H4 (cell line): ENCODE measurements at regions not wholly inside any gene's neighbourhood (a gene's known extent, or its start where the extent isn't known, plus 50 kb on each side); places are given as distances from the start of the nearest gene placed in this dataset.
"Not testable (repeated sequence)": the region's sequence is repeated elsewhere in the genome, so short reads cannot be mapped to it uniquely, and the experiment has no call there.

Source experiments
- DNase-seq: peaks from one replicate; pipeline ENCODE4 v3.0.0-alpha.2; 2015; ENCODE audit warnings: low spot score

GRCh38 chr15:93948726-93949125 is 282.6 kb upstream of the MCTP2 start:
- no peak for DNase-seq

- no peak for DNase-seq
Measured at GRCh38 chr15:93943586-93943985, 287.8 kb upstream of the MCTP2 start.

GRCh38 chr15:93942269-93942694 is 289.1 kb upstream of the MCTP2 start:
- DNase-seq, result no peak

GRCh38 chr15:93941697-93942096 is 289.7 kb upstream of the MCTP2 start:
- no peak for DNase-seq

GRCh38 chr15:93940226-93940625 is 291.1 kb upstream of the MCTP2 start:
- DNase-seq, result no peak

- no peak for DNase-seq
Measured at GRCh38 chr15:93932164-93932776, 299.1 kb upstream of the MCTP2 start.

GRCh38 chr15:93929375-93930094 is 301.8 kb upstream of the MCTP2 start:
- peak; percentile 67 for DNase-seq

- no peak for DNase-seq
Measured at GRCh38 chr15:93920204-93920603, 311.2 kb upstream of the MCTP2 start.

GRCh38 chr15:93918801-93919200 is 312.6 kb upstream of the MCTP2 start:
- DNase-seq, result not testable (repeated sequence)

GRCh38 chr15:93917181-93917580 is 314.2 kb upstream of the MCTP2 start:
- DNase-seq, result no peak

GRCh38 chr15:93913871-93914270 is 317.5 kb upstream of the MCTP2 start:
- DNase-seq, result no peak

GRCh38 chr15:93913310-93913709 is 318.1 kb upstream of the MCTP2 start:
- no peak for DNase-seq

- DNase-seq, result peak; percentile 62
Measured at GRCh38 chr15:93900476-93901400, 330.6 kb upstream of the MCTP2 start.

GRCh38 chr15:93899817-93900216 is 331.5 kb upstream of the MCTP2 start:
- no peak for DNase-seq

GRCh38 chr15:93897377-93897776 is 334.0 kb upstream of the MCTP2 start:
- no peak for DNase-seq

GRCh38 chr15:93895976-93896770 is 335.2 kb upstream of the MCTP2 start:
- DNase-seq, result no peak

GRCh38 chr15:93894438-93895036 is 336.8 kb upstream of the MCTP2 start:
- no peak for DNase-seq

GRCh38 chr15:93887151-93887550 is 344.2 kb upstream of the MCTP2 start:
- no peak for DNase-seq

- DNase-seq, result no peak
Measured at GRCh38 chr15:93882779-93883178, 348.6 kb upstream of the MCTP2 start.

GRCh38 chr15:93882141-93882540 is 349.2 kb upstream of the MCTP2 start:
- no peak for DNase-seq

GRCh38 chr15:93881310-93881709 is 350.1 kb upstream of the MCTP2 start:
- DNase-seq, result no peak
